Transverse colon (tissue), 4 donors: ENCODE measurements at regions not wholly inside any gene's neighbourhood (a gene's known extent, or its start where the extent isn't known, plus 50 kb on each side); places are given as distances from the start of the nearest gene placed in this dataset.

ENCODE experiments used
- CTCF ChIP-seq, 5 experiments: fragments of 200-600 bp in 3 of 5; fragments of 450-650 bp in 2 of 5; sonication (generic) in 3 of 5; IDR thresholded peaks; 1 replicate in 2 of 5; 2 replicates in 3 of 5; pipeline ENCODE4 v1.5.1; 2016 to 2017; ENCODE audit warnings: antibody characterized with exemption in 5 of 5, inconsistent platforms in 3 of 5, mild to moderate bottlenecking in 2 of 5, moderate library complexity in 1 of 5
- POLR2AphosphoS5 ChIP-seq, 3 donors: sonication (generic); formaldehyde crosslinking; IDR thresholded peaks; one replicate each; pipeline ENCODE4 v1.6.1; 2016; ENCODE audit warnings: antibody characterized with exemption in 3 of 3

- no peak for TF ChIP-seq CTCF (IDR thresholded peaks at IDR 0.05)
- TF ChIP-seq POLR2AphosphoS5 (IDR thresholded peaks at IDR 0.05) = no peak
These were observed 125.8 kb downstream of the ARRDC3 start for GRCh38 chr5:91257301-91257700.
